AG09309 (cell line): ENCODE measurements at regions not wholly inside any gene's neighbourhood (a gene's known extent, or its start where the extent isn't known, plus 50 kb on each side); places are given as distances from the start of the nearest gene placed in this dataset.

Source experiments
- DNase-seq: peaks from one replicate; pipeline ENCODE4 v3.0.0-alpha.2; 2010; ENCODE audit warnings: low read depth
- H3K4me3 ChIP-seq: 2 replicates; pipeline ENCODE4 v1.5.1; 2011; ENCODE audit warnings: mild to moderate bottlenecking, low read depth, low read length, moderate library complexity; ENCODE audit not compliant: control insufficient read depth
- TF ChIP-seq, protein P1 (sequence below): IDR thresholded peaks from 2 replicates; pipeline ENCODE4 v1.5.1; 2011; ENCODE audit warnings: mild to moderate bottlenecking, low read depth, low read length, inconsistent platforms; ENCODE audit not compliant: insufficient read depth, control insufficient read depth; ENCODE audit errors: missing control alignments

DNA sequence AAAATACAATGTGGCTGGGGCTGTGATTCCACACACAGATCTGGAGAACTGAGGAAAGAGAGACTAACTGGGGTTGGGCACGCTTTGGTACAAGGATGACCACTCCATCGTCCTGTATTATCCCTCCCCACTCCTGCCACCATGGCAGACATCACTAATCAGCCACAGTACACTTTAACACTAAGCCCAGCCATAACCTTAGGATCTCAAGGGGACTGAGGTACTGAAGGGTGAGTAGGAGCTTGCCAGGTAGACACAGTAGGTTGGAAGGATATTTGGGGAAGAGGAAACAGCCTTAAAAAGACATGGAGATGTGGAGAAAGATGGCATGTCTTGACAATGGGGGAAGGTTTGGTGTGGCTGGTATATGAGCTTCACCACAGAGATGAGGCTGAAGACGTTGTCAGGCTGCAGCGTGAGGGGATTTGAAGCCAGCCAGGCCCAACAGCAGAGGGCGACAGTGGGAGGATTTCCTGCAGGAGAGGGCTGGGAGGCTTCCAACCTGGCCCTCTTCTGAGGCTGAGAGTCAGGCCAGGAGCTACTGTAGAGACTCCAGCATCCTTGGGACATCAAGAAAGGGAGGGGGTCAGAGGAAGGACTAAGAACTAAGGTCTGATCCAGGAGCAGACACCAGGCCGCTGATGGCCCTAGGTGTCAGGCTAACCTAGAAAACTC is 58.6 kb upstream of the COL13A1 start:
- H3K4me3 ChIP-seq = no peak overlapping the region
- no peak for DNase-seq
- TF ChIP-seq, protein P1, sequence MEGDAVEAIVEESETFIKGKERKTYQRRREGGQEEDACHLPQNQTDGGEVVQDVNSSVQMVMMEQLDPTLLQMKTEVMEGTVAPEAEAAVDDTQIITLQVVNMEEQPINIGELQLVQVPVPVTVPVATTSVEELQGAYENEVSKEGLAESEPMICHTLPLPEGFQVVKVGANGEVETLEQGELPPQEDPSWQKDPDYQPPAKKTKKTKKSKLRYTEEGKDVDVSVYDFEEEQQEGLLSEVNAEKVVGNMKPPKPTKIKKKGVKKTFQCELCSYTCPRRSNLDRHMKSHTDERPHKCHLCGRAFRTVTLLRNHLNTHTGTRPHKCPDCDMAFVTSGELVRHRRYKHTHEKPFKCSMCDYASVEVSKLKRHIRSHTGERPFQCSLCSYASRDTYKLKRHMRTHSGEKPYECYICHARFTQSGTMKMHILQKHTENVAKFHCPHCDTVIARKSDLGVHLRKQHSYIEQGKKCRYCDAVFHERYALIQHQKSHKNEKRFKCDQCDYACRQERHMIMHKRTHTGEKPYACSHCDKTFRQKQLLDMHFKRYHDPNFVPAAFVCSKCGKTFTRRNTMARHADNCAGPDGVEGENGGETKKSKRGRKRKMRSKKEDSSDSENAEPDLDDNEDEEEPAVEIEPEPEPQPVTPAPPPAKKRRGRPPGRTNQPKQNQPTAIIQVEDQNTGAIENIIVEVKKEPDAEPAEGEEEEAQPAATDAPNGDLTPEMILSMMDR = peak; percentile 64

DNA sequence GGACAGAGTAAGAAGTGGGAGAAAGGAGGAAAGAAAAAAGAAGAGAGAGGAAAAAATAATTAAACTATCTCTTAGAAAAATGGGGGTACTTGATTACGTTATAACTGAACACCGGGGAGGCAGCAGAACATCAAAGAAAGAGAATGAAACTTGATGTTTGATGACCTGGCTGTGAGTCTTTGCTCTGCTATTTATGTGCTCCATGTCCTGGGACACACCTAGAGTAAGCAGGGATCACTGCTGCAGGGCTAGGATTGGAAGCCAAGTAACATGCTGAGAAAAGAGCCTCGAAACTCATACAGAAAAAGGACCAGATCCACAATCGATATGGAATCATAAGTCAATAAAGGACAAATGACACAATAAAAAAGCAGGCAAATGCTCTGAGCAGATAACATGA is 56.7 kb upstream of the COL13A1 start:
- H3K4me3 ChIP-seq = no peak overlapping the region
- no peak for DNase-seq
- TF ChIP-seq, protein P1 = no peak

DNA sequence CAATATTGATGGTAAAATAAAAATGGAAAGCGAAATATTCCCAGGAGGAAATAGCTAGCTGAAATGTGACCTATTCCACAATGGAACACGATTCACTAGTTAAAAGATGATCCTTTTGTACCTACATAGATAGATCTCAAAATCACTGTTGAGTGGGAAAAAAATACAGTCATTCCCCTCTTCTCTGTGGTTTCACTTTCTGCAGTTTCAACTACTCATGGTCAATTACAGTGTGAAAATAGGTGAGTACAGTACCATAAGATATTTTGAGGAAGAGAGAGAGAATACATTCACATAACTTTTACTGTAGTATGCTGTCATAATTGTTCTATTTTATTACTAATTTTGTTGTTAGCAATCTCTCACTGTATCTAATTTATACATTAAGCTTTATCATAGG is 56.0 kb upstream of the COL13A1 start:
- no peak for DNase-seq
- H3K4me3 ChIP-seq = no peak overlapping the region
- TF ChIP-seq, protein P1 = no peak

DNA sequence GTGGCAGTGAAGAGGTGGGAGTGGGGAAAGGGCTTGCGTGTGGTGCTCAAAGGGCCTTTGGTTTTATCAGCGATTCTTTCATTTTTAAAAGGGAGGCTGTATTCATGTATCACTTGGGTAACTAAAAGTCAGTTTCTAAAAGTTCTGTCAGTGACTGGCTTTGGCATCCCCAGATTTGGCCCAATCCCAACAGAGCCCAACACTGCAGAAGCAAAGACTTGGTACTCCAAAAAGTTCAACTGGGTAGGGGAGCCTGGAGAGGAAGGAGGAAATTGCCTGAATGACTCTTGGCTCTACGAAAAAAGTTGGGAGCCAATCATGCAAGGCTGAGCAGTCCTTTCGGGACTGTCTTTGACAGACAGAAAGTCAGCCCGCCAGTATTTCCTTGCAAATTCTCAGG is 54.5 kb upstream of the COL13A1 start:
- TF ChIP-seq, protein P1 = no peak
- DNase-seq = no peak
- no peak overlapping the region for H3K4me3 ChIP-seq

DNA sequence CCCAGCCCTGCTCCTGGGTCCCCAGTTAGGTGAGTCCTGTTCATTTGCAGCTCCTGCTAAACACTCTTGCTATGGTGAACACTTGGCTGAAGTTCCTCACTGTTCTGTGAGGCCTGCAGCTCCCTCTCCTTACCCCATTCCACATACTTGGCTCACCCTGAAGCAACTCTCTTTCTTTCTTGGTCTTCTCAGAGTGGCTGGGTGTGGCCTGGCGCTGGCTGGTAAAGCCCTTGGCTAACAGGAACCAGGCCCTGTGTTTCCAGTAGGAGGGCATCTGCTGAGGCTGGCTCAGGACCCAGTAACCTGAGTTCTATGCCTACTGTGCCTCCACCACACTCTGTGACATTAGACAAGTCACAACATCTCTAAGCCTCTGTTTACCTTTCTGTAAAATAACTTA is 53.1 kb upstream of the COL13A1 start:
- TF ChIP-seq, protein P1 = no peak
- H3K4me3 ChIP-seq = no peak overlapping the region
- DNase-seq = no peak

DNA sequence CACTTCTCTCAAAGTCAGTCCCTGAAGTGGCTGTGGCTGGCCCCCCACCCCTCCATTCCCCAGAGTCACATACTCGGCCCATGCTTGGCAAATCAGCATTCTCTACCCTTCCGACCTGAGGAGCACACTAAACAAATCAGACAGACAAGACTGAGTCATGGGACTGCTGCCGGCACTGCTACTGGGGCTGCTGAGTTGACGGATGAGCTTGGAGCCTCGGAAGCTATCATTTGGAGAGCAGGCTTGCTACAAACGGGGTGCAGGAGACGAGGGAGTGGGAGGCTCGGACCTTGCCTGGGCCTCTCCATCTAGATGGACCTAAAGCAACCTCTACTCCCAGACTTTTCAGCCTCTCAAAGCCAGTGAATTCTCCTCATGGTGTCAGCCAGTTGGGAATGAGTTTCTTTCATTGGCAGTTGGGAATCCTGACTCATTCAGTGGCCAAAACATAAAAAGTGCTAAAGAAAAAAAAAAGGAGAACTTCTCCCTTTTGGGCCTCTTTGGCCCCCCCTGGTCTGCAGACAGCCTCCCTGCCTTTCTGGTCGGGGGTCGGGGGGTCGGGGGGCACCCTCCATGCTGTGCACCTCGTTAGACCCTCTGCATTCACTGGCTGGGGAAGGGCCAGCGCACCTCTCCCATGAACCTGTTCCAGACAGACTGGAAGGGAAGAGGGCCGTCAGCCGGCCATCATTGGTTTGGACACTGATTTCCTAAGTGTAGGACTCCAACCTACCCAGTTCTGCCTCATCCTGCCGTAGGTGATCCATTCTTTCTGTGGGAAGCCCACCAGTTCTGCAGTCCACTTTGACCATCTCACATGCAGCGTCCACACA is 52.3 kb upstream of the COL13A1 start:
- no peak for DNase-seq
- H3K4me3 ChIP-seq = no peak overlapping the region
- TF ChIP-seq, protein P1 = no peak
